ENCODE measurements at regions not wholly inside any gene's neighbourhood (a gene's known extent, or its start where the extent isn't known, plus 50 kb on each side); places are given as distances from the start of the nearest gene placed in this dataset.

DNA sequence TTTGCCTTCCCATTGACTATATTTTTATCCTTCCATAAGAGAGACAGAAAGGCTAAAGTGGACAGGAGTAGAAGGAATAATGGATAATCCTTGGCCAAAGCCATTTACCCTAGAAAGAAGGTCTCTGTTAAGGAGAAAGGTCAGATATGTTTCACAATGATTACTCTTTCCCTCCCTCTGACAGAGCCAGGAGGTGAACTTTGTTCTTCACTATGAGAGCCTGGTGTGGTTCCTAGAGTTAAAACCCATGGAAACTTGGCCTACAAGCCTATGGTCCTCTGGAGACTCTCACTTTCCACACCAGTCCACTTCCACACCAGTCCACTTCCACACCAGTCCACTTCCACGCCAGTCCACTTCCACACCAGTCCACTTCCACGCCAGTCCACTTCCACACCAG, 479.9 kb upstream of the ZP4 start:
- TF ChIP-seq, protein P1, sequence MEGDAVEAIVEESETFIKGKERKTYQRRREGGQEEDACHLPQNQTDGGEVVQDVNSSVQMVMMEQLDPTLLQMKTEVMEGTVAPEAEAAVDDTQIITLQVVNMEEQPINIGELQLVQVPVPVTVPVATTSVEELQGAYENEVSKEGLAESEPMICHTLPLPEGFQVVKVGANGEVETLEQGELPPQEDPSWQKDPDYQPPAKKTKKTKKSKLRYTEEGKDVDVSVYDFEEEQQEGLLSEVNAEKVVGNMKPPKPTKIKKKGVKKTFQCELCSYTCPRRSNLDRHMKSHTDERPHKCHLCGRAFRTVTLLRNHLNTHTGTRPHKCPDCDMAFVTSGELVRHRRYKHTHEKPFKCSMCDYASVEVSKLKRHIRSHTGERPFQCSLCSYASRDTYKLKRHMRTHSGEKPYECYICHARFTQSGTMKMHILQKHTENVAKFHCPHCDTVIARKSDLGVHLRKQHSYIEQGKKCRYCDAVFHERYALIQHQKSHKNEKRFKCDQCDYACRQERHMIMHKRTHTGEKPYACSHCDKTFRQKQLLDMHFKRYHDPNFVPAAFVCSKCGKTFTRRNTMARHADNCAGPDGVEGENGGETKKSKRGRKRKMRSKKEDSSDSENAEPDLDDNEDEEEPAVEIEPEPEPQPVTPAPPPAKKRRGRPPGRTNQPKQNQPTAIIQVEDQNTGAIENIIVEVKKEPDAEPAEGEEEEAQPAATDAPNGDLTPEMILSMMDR (conservative IDR thresholded peaks at IDR 0.05; ENCODE audit: low read length) = no peak
- TF ChIP-seq EZH2phosphoT487 (IDR thresholded peaks at IDR 0.05; ENCODE audit: borderline replicate concordance, low read depth, low read length) = no peak

Measured in OCI-LY7 (cell line).